GM23338 (cell line): ENCODE measurements at regions not wholly inside any gene's neighbourhood (a gene's known extent, or its start where the extent isn't known, plus 50 kb on each side); places are given as distances from the start of the nearest gene placed in this dataset.

ENCODE experiments used
- CTCF ChIP-seq, 2 experiments: fragments of 200-600 bp in 1 of 2; sonication (generic) in 1 of 2; conservative IDR thresholded peaks; 2 replicates each; pipeline versions ENCODE4 v1.5.1 to v1.6.1; 2016 to 2017; ENCODE audit warnings: antibody characterized with exemption in 2 of 2, low read depth in 2 of 2, mild to moderate bottlenecking in 2 of 2, moderate library complexity in 1 of 2
- EZH2 ChIP-seq: fragments of 200-600 bp; sonication (generic); IDR thresholded peaks from one replicate; pipeline ENCODE4 v1.8.0; 2017; ENCODE audit warnings: antibody characterized with exemption, mild to moderate bottlenecking, low read depth; ENCODE audit not compliant: unreplicated experiment

- TF ChIP-seq EZH2: no peak
- TF ChIP-seq CTCF (conservative IDR thresholded peaks at IDR 0.05; ENCODE audit: low read depth in 2 of 2): no peak
These were observed 195.7 kb upstream of the CITED2 start for GRCh38 chr6:139570166-139570565.
